DOHH2 (cell line): ENCODE measurements at regions not wholly inside any gene's neighbourhood (a gene's known extent, or its start where the extent isn't known, plus 50 kb on each side); places are given as distances from the start of the nearest gene placed in this dataset.

Experiments used
- EZH2phosphoT487 ChIP-seq: fragments of 200-600 bp; sonication (generic); IDR thresholded peaks from 2 replicates; pipeline ENCODE4 v1.6.1; 2017; ENCODE audit warnings: borderline replicate concordance, mild to moderate bottlenecking, antibody characterized with exemption, low read length, moderate library complexity, mixed read lengths
- TF ChIP-seq, protein P1 (sequence below): fragments of 200-600 bp; sonication (generic); IDR thresholded peaks from one replicate; pipeline ENCODE4 v1.5.1; 2014; ENCODE audit warnings: antibody characterized with exemption, mild to moderate bottlenecking, low read depth, low read length; ENCODE audit not compliant: poor library complexity, severe bottlenecking

DNA sequence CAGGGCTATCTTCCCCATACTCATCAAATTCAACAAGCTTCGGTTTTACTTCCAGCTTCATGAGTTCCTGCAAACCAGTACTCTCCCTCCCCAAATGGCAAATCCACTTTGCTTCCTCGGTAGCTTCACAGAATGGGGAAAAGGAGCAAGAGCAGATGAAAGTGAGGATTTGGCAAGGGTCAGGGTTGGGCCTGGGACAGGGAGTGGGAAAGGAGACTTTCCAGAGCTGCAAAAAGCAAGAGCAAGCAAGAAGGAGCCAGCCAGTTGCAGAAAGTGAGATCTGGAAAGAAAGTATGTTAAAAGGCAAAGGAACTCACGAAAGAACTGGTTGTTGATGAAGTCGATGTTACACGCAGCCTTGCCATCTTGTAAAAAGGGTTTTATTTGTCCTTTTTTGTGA lies 522.8 kb upstream of the TBX3 start:
- no peak for TF ChIP-seq EZH2phosphoT487
- TF ChIP-seq, protein P1, sequence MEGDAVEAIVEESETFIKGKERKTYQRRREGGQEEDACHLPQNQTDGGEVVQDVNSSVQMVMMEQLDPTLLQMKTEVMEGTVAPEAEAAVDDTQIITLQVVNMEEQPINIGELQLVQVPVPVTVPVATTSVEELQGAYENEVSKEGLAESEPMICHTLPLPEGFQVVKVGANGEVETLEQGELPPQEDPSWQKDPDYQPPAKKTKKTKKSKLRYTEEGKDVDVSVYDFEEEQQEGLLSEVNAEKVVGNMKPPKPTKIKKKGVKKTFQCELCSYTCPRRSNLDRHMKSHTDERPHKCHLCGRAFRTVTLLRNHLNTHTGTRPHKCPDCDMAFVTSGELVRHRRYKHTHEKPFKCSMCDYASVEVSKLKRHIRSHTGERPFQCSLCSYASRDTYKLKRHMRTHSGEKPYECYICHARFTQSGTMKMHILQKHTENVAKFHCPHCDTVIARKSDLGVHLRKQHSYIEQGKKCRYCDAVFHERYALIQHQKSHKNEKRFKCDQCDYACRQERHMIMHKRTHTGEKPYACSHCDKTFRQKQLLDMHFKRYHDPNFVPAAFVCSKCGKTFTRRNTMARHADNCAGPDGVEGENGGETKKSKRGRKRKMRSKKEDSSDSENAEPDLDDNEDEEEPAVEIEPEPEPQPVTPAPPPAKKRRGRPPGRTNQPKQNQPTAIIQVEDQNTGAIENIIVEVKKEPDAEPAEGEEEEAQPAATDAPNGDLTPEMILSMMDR, result no peak
